DMS53 (cell line): ENCODE measurements at regions not wholly inside any gene's neighbourhood (a gene's known extent, or its start where the extent isn't known, plus 50 kb on each side); places are given as distances from the start of the nearest gene placed in this dataset.

Source experiments
- DNase-seq: peaks from one replicate; lab custom pipeline; 2025; lab: John Stamatoyannopoulos, UW

- DNase-seq: no peak
Measured at GRCh38 chr9:106708475-106709146, 154.4 kb upstream of the ZNF462 start.

DNA sequence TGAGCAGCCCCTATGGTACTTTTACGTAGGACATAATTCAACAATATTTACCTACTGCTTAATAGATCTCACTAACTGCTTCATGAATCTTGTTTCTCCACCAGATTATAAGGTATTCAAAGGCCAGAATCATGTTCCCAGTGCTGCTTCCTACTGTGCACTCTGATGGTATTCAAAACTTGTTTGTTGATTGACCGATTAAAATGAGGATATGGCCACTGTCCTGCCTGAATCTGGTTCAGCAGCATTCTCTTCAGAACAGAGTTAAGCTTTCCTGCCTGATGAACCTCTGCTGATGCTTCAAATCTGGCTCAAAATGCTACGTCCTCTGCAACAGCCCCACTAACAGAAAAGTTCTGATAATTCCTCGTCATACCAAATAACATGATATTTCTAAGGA lies 150.7 kb upstream of the ZNF462 start:
- DNase-seq: no peak

- DNase-seq: no peak
Measured at GRCh38 chr9:106713206-106713605, 149.8 kb upstream of the ZNF462 start.

DNA sequence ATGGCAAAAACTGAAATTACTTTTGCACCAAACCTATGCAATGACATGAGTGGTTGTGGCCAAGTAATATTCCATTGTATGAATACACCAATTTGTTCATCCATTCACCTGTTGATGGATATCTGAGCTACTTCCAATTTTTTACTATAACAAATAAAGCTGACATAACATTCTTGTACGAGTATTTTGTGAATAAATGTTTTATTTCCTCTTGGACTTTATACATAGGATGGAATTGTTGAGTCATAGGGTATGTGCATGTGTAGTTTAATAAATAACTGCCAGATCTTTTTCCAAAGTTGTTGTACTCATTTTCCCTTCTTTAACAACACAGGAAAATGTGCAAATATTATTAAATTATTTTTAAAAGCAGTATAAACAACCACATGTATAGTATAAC lies 146.1 kb upstream of the ZNF462 start:
- no peak for DNase-seq

DNA sequence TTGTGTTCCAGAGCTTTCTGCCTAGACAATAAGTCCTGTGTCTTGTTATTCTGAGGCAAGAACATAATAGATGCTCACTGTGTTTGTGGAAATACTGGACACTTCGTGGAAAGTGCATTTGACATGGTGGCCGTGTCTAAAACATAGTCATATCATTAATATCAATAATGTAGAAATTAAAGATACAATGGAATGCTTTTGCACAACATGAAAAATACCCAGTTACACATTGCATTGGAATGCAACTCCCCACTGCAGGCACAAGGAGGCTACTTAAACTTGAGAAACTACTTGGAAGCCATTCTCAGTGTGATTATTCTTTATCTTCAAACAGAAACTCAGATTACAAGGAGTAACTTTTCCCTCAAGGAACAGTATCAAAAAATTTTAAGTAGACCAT lies 145.3 kb upstream of the ZNF462 start:
- no peak for DNase-seq

GRCh38 chr9:106718936-106719335 lies 144.0 kb upstream of the ZNF462 start:
- DNase-seq: no peak

GRCh38 chr9:106722051-106722753 lies 140.8 kb upstream of the ZNF462 start:
- DNase-seq: no peak

GRCh38 chr9:106723926-106724325 lies 139.0 kb upstream of the ZNF462 start:
- DNase-seq: no peak

DNA sequence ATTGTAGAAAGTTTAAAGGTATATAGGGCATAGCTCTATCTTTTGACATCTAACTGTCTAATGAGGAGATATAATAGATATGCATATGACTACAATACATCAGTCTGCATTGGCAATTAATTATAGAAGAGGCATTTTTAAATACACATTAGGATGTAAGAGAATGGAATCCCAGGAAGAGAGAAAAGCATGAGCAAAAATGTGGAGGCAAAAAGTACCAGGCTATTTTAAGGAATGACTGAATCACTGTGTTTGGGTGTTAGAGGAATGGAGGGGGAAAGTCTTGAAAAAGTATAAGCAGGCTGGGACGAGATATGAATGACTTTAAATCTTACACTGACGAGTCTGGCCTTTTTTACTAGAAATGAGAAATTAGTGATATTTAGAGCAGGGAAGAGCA lies 138.4 kb upstream of the ZNF462 start:
- DNase-seq: no peak

DNA sequence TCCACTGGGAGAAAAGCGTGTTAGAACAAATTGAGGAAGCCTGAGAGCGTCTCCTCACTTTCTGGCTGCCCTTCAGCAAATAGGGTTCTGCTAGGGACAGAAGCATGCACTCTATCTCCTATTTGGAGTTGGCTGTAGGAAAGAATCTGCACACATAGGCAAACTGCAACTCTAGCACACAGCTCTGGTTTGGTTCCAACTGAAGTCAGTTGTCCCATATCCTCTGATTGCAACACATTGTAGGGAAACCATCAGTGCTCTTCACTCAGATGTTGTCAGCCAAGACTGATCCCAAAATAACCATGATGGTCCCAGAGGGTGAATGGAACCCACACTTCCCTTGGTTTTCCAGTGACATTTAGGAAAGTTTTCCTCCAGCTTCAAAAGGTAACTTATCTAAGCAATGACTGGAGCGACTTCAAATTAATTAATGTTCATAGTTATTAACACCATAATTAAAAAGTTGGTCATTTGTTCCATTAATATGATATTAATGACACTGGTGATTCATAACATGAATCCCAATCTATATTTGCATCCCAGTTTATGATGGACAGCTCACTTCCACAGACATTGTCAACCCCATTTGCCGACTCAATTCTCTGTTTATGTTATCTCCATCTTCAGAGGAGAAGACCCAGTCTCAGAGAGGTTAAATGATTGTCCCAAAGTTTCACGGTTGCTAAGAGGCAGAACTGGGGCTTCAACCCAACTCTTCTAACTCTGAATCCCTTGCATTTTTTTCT lies 136.7 kb upstream of the ZNF462 start:
- DNase-seq: no peak

- no peak for DNase-seq
Measured at GRCh38 chr9:106727969-106728368, 135.0 kb upstream of the ZNF462 start.

GRCh38 chr9:106728860-106729259 lies 134.1 kb upstream of the ZNF462 start:
- no peak for DNase-seq

DNA sequence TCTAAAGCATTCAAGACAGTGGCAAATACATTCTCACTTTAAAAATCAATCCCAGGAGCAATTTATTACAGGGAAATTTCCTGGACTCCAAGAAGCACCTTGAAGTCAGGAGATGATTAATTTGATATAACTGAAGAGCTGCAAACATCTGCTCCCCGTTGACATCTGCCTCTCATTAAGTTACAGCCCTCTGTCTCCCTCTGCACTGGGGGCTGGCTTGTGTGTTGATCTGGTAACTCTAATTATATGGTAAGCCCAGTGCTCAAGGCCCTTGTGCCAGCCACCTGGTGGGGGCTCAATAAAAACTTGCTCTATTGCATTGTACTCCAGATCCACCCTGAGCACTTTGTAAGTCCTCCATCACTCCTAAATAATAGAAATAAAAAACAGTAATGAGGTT lies 131.1 kb upstream of the ZNF462 start:
- DNase-seq: no peak

DNA sequence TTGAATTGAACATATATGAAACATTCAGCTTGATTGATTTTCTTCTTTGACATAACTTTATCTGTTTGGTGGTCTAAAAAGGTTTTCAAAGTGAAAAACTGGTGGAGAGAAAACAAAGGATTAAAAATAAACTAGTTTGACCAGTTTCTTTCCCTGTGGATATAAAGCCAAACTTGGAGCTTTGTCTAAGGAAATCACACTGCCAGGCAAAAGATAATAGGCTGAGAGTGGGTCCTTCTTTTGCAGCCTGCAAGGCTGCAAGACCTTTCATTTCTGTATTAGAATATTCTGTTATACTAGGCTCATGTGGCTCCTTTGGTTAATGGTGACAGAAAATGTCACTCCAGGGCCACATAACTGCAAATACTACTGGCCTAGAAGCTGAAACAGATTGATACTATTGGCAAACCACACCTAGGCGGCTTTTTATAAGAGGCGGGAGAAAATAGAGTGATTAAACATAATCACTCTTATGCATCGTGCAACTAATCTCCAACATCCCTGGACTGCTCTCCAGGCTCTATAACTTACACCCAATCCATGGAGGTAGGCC lies 129.1 kb upstream of the ZNF462 start:
- peak; percentile 17 for DNase-seq

GRCh38 chr9:106737516-106737915 lies 125.5 kb upstream of the ZNF462 start:
- DNase-seq: no peak

DNA sequence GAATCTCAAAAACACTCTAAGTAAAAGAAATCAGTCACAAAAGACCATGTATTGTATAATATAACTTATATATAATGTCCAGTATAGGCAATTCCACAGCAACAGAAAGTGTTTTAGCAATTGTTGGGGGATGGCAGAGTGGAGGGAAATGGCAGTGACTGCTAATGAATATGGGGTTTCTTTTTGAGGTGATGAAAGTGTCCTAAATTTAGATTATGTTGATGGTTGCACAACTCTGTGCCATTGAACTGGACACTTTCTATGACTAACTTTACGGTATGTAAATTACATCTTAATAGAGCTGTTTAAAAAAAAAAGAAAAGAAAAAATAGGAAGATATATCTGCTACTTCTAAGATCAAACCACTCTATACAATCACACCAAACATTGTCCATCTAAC lies 124.9 kb upstream of the ZNF462 start:
- DNase-seq: no peak

DNA sequence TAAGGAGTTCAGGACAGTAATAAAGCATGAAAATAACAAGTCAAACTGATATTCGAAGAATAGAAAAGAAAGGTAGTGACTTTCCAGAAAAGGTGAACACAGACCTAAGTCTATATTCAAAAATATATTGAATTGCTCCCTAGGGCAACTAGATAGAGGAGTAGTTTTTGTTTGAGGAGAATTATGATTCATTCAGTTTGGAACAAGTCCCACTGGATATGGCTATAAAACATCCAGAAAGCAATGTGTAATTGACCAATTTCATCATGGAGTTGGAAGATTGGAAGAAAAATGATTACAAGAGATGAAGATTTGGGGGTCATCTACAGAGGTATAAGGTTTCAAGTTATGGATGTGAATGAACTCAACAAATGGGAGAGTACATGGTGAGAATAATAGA lies 117.5 kb upstream of the ZNF462 start:
- no peak for DNase-seq

DNA sequence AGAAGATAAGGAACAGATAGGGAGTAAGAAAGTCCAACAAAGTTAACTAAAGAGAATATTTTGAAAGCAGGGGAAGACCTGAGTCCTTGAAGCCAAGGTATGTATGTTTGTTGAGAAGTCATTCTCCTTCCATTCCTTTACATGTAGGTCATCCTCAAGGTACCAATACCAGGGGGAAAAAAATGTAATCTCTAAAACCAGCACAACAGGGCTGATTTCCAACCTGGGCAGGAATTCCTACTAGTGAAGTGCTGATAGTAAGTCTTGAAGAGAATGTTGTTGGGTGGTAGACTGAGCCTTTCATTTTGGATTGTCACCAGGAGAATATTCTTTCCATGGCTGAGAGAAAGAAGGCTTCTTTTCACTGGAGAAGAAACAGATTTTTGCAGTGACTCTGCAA lies 117.1 kb upstream of the ZNF462 start:
- no peak for DNase-seq

DNA sequence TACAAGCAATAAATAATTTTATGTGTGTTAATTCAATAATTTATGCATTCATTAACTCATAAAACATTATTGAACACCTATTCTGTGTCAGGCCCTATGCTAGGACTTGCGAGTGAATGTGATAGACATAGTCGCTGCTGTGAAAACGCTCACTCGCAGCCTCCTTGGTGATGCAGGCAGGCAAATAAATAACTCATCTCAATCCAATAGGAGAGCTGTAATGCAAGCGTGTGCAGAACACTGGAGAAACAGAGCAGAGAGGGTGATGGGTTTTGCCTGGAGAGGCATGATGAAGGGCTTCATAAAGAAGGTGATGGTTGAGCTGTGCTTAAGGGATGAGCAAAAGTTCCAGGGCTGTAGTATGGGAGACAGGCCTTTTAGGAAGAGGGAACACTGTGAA lies 111.3 kb upstream of the ZNF462 start:
- DNase-seq: no peak

DNA sequence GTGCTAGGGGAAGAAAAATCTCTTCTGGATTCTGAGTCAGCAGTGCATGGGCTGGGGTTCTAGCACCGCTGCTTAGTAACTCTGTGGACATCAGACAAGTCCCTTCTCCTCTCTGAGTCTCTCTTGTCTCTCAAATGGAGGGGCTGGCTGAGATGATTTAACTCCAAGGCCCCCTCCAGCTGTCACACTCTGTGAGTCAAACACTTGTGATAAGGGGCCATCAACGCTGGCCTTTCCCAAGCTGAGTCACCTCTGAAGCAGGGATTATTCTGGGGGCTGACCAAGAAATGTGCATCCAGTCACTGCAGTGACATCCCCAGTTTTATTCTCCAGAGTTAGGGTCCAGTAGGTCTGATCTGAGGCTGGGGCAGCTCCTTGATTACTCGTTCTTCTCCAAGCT lies 110.4 kb upstream of the ZNF462 start:
- DNase-seq: peak; percentile 61

DNA sequence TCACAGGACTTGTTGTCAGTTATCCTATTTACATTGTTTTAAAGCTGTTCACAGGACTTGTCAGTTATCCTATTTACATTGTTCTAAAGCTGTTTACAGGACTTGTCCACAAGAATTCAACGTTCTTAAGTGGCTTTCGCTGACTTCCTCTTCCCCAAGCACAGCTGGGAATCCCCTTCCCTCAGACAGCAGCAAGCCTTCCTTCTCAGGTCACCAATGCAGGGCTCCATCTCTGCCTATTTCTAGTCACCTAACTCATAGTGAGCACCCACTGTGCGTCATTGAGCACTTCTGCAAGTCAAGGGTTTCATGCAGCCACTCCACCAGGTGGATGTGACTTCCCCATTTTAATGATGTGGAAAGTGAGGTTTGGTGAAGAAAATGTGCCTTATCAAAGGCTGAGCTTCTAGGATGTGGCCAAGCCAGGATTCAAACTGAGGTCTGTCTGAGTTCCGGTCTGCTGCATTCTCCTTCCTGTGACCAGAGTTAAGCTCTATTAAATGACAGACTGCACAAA lies 109.8 kb upstream of the ZNF462 start:
- DNase-seq: peak; percentile 69

DNA sequence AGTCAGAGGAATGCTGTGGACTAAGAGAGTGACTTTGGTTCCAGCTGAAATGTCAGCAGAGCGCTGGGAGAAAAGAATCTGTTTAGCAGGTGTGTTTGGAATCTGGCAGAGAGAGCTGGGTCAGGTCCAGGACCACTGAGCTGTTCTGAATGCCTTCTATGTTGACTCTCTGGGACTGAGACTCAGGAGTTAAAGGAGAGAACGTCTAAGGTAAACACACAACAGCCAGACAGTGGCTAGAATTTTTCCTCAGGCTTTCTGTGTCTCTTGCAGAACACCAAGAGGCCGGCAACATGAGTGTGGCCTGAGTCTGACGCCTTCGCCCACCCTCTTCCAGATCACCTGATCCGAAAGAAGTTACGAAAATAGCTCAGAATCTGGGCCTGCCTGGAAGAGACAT lies 107.2 kb upstream of the ZNF462 start:
- no peak for DNase-seq

DNA sequence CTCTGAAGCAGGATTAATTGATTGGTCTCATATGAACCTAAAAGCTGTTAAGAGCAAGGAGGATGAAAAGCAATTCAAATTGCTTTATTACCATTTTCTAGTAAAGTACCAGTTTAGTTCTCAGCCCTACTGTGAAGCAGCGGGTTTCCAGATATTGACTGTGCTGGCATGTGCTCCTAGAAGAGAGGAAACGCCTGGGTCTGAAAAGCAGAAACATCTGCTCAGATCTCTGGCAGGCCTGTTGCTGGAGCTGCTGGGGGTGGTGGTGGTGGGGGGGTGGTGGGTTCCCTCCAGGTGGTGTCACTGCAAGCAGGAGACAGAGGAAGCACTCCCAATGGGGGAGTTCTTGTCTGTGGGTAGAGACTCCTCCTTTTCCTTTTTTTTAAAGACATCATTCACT lies 105.5 kb upstream of the ZNF462 start:
- no peak for DNase-seq
